ENCODE measurements at regions not wholly inside any gene's neighbourhood (a gene's known extent, or its start where the extent isn't known, plus 50 kb on each side); places are given as distances from the start of the nearest gene placed in this dataset.
"Not testable (repeated sequence)": the region's sequence is repeated elsewhere in the genome, so short reads cannot be mapped to it uniquely, and the experiment has no call there.

DNA sequence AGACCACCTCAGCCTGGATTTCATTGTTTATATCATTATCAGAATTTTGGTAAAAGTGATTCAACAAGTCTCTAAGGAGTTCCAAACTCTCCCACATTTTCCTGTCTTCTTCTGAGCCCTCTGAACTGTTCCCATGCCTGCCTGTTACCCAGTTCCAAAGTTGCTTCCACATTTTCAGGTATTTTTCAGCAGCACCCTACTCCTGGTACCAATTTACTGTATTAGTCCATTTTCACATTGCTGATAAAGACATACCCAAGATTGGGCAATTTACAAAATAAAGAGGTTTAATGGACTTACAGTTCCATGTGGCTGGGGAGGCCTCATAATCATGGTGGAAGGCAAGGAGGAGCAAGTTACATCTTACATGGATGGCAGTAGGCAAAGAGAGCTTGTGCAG is 1087.3 kb downstream of the DIAPH3 start:
- TF ChIP-seq, protein P1, sequence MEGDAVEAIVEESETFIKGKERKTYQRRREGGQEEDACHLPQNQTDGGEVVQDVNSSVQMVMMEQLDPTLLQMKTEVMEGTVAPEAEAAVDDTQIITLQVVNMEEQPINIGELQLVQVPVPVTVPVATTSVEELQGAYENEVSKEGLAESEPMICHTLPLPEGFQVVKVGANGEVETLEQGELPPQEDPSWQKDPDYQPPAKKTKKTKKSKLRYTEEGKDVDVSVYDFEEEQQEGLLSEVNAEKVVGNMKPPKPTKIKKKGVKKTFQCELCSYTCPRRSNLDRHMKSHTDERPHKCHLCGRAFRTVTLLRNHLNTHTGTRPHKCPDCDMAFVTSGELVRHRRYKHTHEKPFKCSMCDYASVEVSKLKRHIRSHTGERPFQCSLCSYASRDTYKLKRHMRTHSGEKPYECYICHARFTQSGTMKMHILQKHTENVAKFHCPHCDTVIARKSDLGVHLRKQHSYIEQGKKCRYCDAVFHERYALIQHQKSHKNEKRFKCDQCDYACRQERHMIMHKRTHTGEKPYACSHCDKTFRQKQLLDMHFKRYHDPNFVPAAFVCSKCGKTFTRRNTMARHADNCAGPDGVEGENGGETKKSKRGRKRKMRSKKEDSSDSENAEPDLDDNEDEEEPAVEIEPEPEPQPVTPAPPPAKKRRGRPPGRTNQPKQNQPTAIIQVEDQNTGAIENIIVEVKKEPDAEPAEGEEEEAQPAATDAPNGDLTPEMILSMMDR (IDR thresholded peaks at IDR 0.05) = not testable (repeated sequence)
- TF ChIP-seq POLR2AphosphoS5 (IDR thresholded peaks at IDR 0.05) = not testable (repeated sequence)

All from sigmoid colon (tissue), 4 donors.